GM12864 (cell line): ENCODE measurements at regions not wholly inside any gene's neighbourhood (a gene's known extent, or its start where the extent isn't known, plus 50 kb on each side); places are given as distances from the start of the nearest gene placed in this dataset.

Source experiments
- DNase-seq: peaks from one replicate; pipeline ENCODE4 v3.0.0-alpha.2; 2011; ENCODE audit warnings: low read depth
- H3K4me3 ChIP-seq: 2 replicates; pipeline ENCODE4 v1.5.1; 2011; ENCODE audit warnings: mild to moderate bottlenecking, low read depth, low read length, control low read depth
- TF ChIP-seq, protein P1 (sequence below): IDR thresholded peaks from 2 replicates; pipeline ENCODE4 v1.5.1; 2011; ENCODE audit warnings: low read depth, mild to moderate bottlenecking, moderate library complexity, low read length, control low read depth, inconsistent platforms; ENCODE audit errors: missing control alignments

GRCh38 chr11:13826505-13827278 lies 135.8 kb upstream of the SPON1 start:
- no peak overlapping the region for H3K4me3 ChIP-seq
- TF ChIP-seq, protein P1, sequence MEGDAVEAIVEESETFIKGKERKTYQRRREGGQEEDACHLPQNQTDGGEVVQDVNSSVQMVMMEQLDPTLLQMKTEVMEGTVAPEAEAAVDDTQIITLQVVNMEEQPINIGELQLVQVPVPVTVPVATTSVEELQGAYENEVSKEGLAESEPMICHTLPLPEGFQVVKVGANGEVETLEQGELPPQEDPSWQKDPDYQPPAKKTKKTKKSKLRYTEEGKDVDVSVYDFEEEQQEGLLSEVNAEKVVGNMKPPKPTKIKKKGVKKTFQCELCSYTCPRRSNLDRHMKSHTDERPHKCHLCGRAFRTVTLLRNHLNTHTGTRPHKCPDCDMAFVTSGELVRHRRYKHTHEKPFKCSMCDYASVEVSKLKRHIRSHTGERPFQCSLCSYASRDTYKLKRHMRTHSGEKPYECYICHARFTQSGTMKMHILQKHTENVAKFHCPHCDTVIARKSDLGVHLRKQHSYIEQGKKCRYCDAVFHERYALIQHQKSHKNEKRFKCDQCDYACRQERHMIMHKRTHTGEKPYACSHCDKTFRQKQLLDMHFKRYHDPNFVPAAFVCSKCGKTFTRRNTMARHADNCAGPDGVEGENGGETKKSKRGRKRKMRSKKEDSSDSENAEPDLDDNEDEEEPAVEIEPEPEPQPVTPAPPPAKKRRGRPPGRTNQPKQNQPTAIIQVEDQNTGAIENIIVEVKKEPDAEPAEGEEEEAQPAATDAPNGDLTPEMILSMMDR = no peak
- no peak for DNase-seq

DNA sequence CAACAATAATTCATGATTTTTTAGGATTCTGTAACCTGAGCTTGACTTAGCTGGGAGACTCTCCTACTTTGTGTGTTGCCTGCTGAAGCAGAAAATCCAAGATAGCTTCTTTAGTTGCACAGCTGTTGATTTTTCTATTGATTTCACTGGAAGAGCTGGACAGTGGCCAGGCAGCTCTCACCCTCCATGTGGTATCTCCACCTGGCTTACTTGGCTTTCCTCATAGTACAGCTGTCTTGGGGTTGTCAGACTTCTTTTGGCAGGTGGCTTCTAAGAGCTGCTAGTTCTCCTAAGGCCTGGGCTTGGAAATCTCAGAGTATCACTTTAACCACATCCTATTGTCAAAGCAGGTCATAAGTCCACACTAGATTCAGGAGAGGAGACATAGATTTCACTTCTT lies 130.8 kb upstream of the SPON1 start:
- TF ChIP-seq, protein P1 = no peak
- H3K4me3 ChIP-seq = no peak overlapping the region
- no peak for DNase-seq

- no peak for DNase-seq
- TF ChIP-seq, protein P1 = peak; percentile 62
- no peak overlapping the region for H3K4me3 ChIP-seq
Observed at GRCh38 chr11:13834463-13834862, 128.1 kb upstream of the SPON1 start.

- TF ChIP-seq, protein P1 = no peak
- no peak for DNase-seq
- no peak overlapping the region for H3K4me3 ChIP-seq
Observed at GRCh38 chr11:13836666-13837065, 125.9 kb upstream of the SPON1 start.

GRCh38 chr11:13837286-13837685 lies 125.2 kb upstream of the SPON1 start:
- no peak for DNase-seq
- TF ChIP-seq, protein P1 = no peak
- H3K4me3 ChIP-seq = no peak overlapping the region

- TF ChIP-seq, protein P1 = no peak
- no peak for DNase-seq
- H3K4me3 ChIP-seq = no peak overlapping the region
Observed at GRCh38 chr11:13841393-13841792, 121.1 kb upstream of the SPON1 start.

GRCh38 chr11:13848031-13848430 lies 114.5 kb upstream of the SPON1 start:
- no peak for DNase-seq
- H3K4me3 ChIP-seq = no peak overlapping the region
- TF ChIP-seq, protein P1 = no peak
